ENCODE measurements at regions not wholly inside any gene's neighbourhood (a gene's known extent, or its start where the extent isn't known, plus 50 kb on each side); places are given as distances from the start of the nearest gene placed in this dataset.

DNA sequence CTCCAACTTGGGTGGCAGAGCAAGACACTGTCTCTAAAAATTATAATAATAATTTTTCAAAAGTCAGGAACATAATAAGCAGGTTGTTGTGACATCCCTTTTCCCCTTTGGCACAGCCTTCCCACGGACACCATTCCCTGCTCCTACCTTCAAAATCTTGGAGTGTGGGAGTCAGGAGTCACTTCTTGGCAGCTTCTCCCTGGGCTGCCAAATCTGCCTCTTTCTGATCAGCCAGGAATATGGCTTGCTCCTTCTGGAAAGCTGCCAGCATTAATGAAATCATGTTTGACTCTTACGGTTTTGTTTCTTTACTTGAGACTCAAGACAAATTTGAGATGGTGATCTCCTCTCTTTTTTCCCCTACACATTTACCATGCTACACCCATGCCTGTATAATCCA, 391.4 kb upstream of the SYT1 start:
- Histone ChIP-seq H4K5ac (ENCODE audit: low read depth, low read length) (no peak overlapping the region), H3K27ac (ENCODE audit: insufficient read depth, low read length) (no peak overlapping the region), H3K4ac (ENCODE audit: low read depth, low read length) (no peak overlapping the region), H3K18ac (ENCODE audit: low read depth, low read length) (no peak overlapping the region), H2BK20ac (ENCODE audit: low read depth, low read length) (no peak overlapping the region), H3K56ac (ENCODE audit: extremely low read depth, insufficient read depth, low read length) (no peak overlapping the region), H2AFZ (replicated peaks; ENCODE audit: low read length, poor library complexity) (no peak overlapping the region), H2BK120ac (ENCODE audit: low read depth, low read length) (no peak overlapping the region), H3K14ac (replicated peaks; ENCODE audit: low read depth, low read length) (no peak overlapping the region), H2BK5ac (ENCODE audit: low read depth, low read length, poor library complexity, severe bottlenecking) (no peak overlapping the region), H3K27me3 (ENCODE audit: control insufficient read depth, insufficient read depth, low read length) (no peaks in the 10 kb centered on the region), H2BK15ac (ENCODE audit: low read depth, low read length) (no peak overlapping the region), H3K4me3 (ENCODE audit: insufficient read depth, low read depth, low read length) (no peak overlapping the region), H3K23ac (ENCODE audit: low read depth, low read length) (no peak overlapping the region), H4K20me1 (ENCODE audit: insufficient read depth, low read length) (no peaks in the 10 kb centered on the region), H3K36me3 (ENCODE audit: control insufficient read depth, insufficient read depth, low read length) (no peaks in the 10 kb centered on the region), H2AK9ac (replicated peaks; ENCODE audit: low read depth, low read length, poor library complexity) (no peak overlapping the region), H3K9me1 (ENCODE audit: insufficient read depth, low read length) (no peaks in the 10 kb centered on the region), H3K4me2 (ENCODE audit: low read depth, low read length) (no peak overlapping the region), H3K4me1 (ENCODE audit: control insufficient read depth, insufficient read depth, low read length) (no peaks in the 10 kb centered on the region), H3K79me1 (ENCODE audit: low read depth in 1 of 2, low read length in 2 of 2) (no peaks in the 10 kb centered on the region), H4K91ac (ENCODE audit: insufficient read depth, low read depth, low read length) (no peak overlapping the region), H3K9me3 (ENCODE audit: control insufficient read depth, insufficient read depth, low read length) (peaks cover 8% of the 10 kb centered on the region; the same call in 1 of the 2 replicates), H3K9ac (ENCODE audit: low read depth, low read length) (no peak overlapping the region), H4K8ac (ENCODE audit: low read depth in 2 of 2, low read length in 2 of 2) (no peak overlapping the region), H2AK5ac (ENCODE audit: low read depth, low read length) (no peak overlapping the region)
- ChIA-PET CTCF (interaction anchor here (0.6 to 1.1 kb wide), 3 partner anchors 17 to 278 kb away, joined by 3 read pairs; no protein-coding TSS in a partner anchor), POLR2A (ENCODE audit: unreplicated experiment) (no interaction called here)
- BruUV-seq (replicated peaks): no TSS peak
- in situ Hi-C loops (cut with MboI; ENCODE audit: low sequenced_read_pairs): no loop called here
- intact Hi-C loops (cut with micrococcal nuclease): loop anchor here (5.0 kb wide), 2 partner anchors 389 to 534 kb away; partner anchors contain the start of gene SYT1
- ATAC-seq (ENCODE audit: low read depth): no peak
- dilution Hi-C loops (cut with HindIII; ENCODE audit: low sequenced_read_pairs, unreplicated experiment): no loop called here
- peak; percentile 56 for DNase-seq
- WGBS, 2 experiments (ENCODE audit: extremely low coverage in 2 of 2, insufficient read length in 1 of 2): no CpG with 5 or more reads among the region's 2 CpGs
- TF ChIP-seq CHD1 (IDR thresholded peaks at IDR 0.05; ENCODE audit: low read depth, low read length) (no peak), RCOR1 (IDR thresholded peaks at IDR 0.05; ENCODE audit: insufficient replicate concordance, low read length) (no peak), MAFK (IDR thresholded peaks at IDR 0.05; ENCODE audit: low read depth, low read length) (no peak), BHLHE40 (IDR thresholded peaks at IDR 0.05; ENCODE audit: low read depth, low read length) (no peak), CEBPB (IDR thresholded peaks at IDR 0.05; ENCODE audit: low read depth, low read length) (no peak), MXI1 (IDR thresholded peaks at IDR 0.05; ENCODE audit: borderline replicate concordance, low read depth, low read length) (no peak), RAD21 (IDR thresholded peaks at IDR 0.05; ENCODE audit: low read length) (no peak), MAZ (IDR thresholded peaks at IDR 0.05; ENCODE audit: borderline replicate concordance, low read depth, low read length) (no peak), RFX5 (IDR thresholded peaks at IDR 0.05; ENCODE audit: low read depth, low read length) (no peak), POLR2A (IDR thresholded peaks at IDR 0.05; ENCODE audit: low read depth, low read length) (no peak)
- TF ChIP-seq, protein P1, sequence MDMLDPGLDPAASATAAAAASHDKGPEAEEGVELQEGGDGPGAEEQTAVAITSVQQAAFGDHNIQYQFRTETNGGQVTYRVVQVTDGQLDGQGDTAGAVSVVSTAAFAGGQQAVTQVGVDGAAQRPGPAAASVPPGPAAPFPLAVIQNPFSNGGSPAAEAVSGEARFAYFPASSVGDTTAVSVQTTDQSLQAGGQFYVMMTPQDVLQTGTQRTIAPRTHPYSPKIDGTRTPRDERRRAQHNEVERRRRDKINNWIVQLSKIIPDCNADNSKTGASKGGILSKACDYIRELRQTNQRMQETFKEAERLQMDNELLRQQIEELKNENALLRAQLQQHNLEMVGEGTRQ (IDR thresholded peaks at IDR 0.05; ENCODE audit: low read depth, low read length): no peak
